Activated CD8-positive, alpha-beta memory T cell treated with anti-CD3 and anti-CD28 coated beads, Interleukin-2, amount 10 ng/mL, durations not matched to agents 7 days and 5 days (primary cell): ENCODE measurements at regions not wholly inside any gene's neighbourhood (a gene's known extent, or its start where the extent isn't known, plus 50 kb on each side); places are given as distances from the start of the nearest gene placed in this dataset.
"Not testable (repeated sequence)": the region's sequence is repeated elsewhere in the genome, so short reads cannot be mapped to it uniquely, and the experiment has no call there.

Source experiments
- ATAC-seq: fragments of 150-1000 bp; cut with Tn5 transposase; one replicate; pipeline ENCODE4 v1.10.0; 2021; ENCODE audit warnings: moderate library complexity
- CTCF ChIA-PET: fragments of 350-600 bp; sonication (Branson Sonifier 250); formaldehyde crosslinking; loops from one replicate; lab custom pipeline; 2021; ENCODE audit warnings: antibody characterized with exemption; lab: Charles Lee
- DNase-seq: peaks from one replicate; pipeline ENCODE4 v3.0.0-alpha.2; 2020
- H3K27ac Mint-ChIP-seq: one replicate; pipeline ENCODE4 v1.8.0; 2021; ENCODE audit warnings: mild to moderate bottlenecking, mixed read lengths
- H3K27me3 Mint-ChIP-seq: one replicate; pipeline ENCODE4 v1.8.0; 2021; ENCODE audit warnings: mixed read lengths
- H3K36me3 Mint-ChIP-seq: one replicate; pipeline ENCODE4 v1.8.0; 2021; ENCODE audit warnings: mild to moderate bottlenecking, mixed read lengths
- H3K4me1 Mint-ChIP-seq: one replicate; pipeline ENCODE4 v1.8.0; 2021; ENCODE audit warnings: mixed read lengths
- H3K4me3 Mint-ChIP-seq: one replicate; pipeline ENCODE4 v1.8.0; 2021; ENCODE audit warnings: mild to moderate bottlenecking, moderate library complexity, mixed read lengths
- H3K9me3 Mint-ChIP-seq: one replicate; pipeline ENCODE4 v1.8.0; 2022; ENCODE audit warnings: low read depth, mixed read lengths

GRCh38 chr9:6160579-6160978 lies 55.0 kb upstream of the IL33 start:
- no peaks in the 10 kb centered on the region for H3K4me1 Mint-ChIP-seq
- H3K27ac Mint-ChIP-seq: no peak overlapping the region
- ATAC-seq (no peak), DNase-seq (no peak)
- H3K9me3 Mint-ChIP-seq: peaks cover 15% of the 10 kb centered on the region
- no peak overlapping the region for H3K4me3 Mint-ChIP-seq
- peaks cover 10% of the 10 kb centered on the region for H3K27me3 Mint-ChIP-seq
- CTCF ChIA-PET: no interaction called here
- H3K36me3 Mint-ChIP-seq: peaks cover 3% of the 10 kb centered on the region

DNA sequence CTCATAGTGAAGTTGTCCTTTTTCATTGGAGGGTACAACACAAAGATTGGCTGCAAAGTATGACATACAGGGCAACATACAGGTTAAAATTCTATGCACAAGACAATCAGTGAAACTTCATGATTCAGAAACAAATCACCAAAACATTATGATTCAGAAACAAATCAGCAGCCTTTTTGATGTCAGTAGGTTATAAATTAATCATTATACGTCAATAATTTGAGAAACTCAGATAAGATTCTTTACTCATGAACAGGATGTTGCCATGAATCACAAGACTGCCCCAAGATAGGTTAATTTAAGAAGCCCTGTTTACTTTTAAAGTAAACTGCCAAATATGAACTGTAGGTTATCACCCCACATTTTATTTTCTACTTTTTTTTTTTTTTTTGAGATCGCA lies 62.2 kb upstream of the IL33 start:
- Mint-ChIP-seq H3K9me3 (peaks cover 2% of the 10 kb centered on the region), H3K27me3 (peaks cover 29% of the 10 kb centered on the region), H3K27ac (no peak overlapping the region), H3K4me1 (no peaks in the 10 kb centered on the region), H3K36me3 (no peaks in the 10 kb centered on the region), H3K4me3 (no peak overlapping the region)
- DNase-seq (no peak), ATAC-seq (no peak)
- CTCF ChIA-PET: no interaction called here

GRCh38 chr9:6152788-6153187 lies 62.8 kb upstream of the IL33 start:
- peaks cover 2% of the 10 kb centered on the region for H3K9me3 Mint-ChIP-seq
- DNase-seq (no peak), ATAC-seq (no peak)
- CTCF ChIA-PET: no interaction called here
- H3K36me3 Mint-ChIP-seq: no peaks in the 10 kb centered on the region
- H3K4me1 Mint-ChIP-seq: no peaks in the 10 kb centered on the region
- H3K27me3 Mint-ChIP-seq: peaks cover 29% of the 10 kb centered on the region
- no peak overlapping the region for H3K27ac Mint-ChIP-seq
- no peak overlapping the region for H3K4me3 Mint-ChIP-seq

DNA sequence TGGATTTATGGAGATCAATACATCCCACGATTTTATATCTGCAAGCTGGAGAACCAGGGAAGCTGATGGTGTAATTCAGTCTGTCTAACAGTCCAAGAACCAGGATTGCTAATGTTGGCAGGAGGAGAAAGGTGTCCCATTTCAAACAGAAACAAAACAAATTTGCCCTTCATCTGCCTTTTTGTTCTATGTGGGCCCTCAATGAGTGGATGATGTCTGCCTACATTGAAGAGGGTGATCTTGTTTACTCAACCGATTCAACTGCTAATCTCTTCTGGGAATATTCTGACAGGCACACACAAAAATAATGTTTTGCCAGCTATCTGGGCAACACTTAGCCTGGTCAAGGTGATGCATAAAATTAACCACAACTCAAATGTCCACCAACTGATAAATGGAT lies 65.1 kb upstream of the IL33 start:
- Mint-ChIP-seq H3K9me3 (no peaks in the 10 kb centered on the region), H3K27ac (no peak overlapping the region), H3K4me1 (no peaks in the 10 kb centered on the region), H3K36me3 (no peaks in the 10 kb centered on the region), H3K4me3 (no peak overlapping the region), H3K27me3 (peaks cover 21% of the 10 kb centered on the region)
- ATAC-seq: no peak
- no peak for DNase-seq
- CTCF ChIA-PET: interaction anchor here (0.5 to 0.7 kb wide), 2 partner anchors 16 to 390 kb away, joined by 3 read pairs; no protein-coding TSS in a partner anchor

DNA sequence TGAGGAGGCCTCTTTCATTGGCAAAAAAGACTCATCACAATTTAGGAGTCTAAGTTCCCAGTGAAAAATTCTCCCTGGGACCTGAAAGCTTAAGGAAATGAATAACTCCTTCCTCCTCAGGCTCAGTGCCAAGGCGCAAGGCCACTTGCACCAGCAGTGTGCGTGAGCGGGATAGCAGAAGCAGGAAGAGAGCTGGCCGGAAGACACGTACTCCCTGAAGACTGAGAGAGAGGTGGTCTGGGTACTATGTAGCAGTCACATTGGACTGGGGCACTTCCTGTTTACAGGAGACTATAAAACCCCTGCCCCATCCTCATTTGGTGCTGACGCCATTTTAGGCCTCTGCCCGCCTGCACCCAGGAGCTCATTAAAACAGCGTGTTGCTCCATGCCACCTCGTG lies 66.3 kb upstream of the IL33 start:
- DNase-seq (no peak), ATAC-seq (no peak)
- H3K27ac Mint-ChIP-seq: no peak overlapping the region
- CTCF ChIA-PET: no interaction called here
- H3K4me1 Mint-ChIP-seq: no peaks in the 10 kb centered on the region
- H3K27me3 Mint-ChIP-seq: peaks cover 15% of the 10 kb centered on the region
- H3K9me3 Mint-ChIP-seq: no peaks in the 10 kb centered on the region
- H3K36me3 Mint-ChIP-seq: no peaks in the 10 kb centered on the region
- no peak overlapping the region for H3K4me3 Mint-ChIP-seq

DNA sequence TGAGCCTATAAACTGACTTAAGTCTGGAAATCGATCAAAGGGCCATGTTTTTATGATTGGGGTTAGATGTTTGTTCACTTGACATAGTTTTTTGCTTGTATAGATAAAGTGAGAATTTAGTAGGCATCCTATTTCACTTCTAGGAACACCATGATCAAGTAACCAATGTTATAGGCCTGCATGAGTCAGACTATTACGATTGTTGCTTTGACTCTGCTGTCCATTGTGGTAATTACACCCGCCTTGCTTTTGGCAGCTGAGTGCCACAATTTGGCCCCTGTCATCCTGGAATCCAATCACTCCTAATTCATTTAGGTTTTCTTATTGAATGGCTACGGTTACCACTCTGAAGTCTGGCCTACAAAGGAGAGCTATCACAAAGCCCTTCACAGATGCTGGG lies 67.8 kb upstream of the IL33 start:
- no peaks in the 10 kb centered on the region for H3K4me1 Mint-ChIP-seq
- CTCF ChIA-PET: no interaction called here
- DNase-seq (no peak), ATAC-seq (no peak)
- H3K27ac Mint-ChIP-seq: no peak overlapping the region
- no peaks in the 10 kb centered on the region for H3K9me3 Mint-ChIP-seq
- no peaks in the 10 kb centered on the region for H3K36me3 Mint-ChIP-seq
- H3K27me3 Mint-ChIP-seq: peaks cover 15% of the 10 kb centered on the region
- no peak overlapping the region for H3K4me3 Mint-ChIP-seq

DNA sequence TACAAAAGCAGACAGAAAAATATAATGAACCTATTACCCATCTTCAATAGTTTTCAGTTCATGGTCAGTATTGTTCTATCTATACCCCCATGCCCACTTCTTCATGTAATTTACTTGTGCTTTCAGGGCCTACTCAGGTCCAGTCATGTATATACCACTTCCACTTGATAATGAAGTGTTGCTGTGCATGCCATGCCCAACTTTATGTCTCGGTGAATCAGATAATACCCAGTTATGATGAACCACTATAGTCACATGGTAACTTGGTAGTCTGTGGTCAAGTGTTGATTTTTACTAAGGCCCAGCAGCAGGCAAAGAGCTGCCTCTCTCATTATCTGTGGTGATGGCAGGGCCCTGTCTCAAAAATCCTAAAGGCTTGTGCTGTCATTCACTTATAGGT lies 70.7 kb upstream of the IL33 start:
- no peaks in the 10 kb centered on the region for H3K27me3 Mint-ChIP-seq
- no peaks in the 10 kb centered on the region for H3K4me1 Mint-ChIP-seq
- H3K27ac Mint-ChIP-seq: no peak overlapping the region
- DNase-seq (no peak), ATAC-seq (no peak)
- no peak overlapping the region for H3K4me3 Mint-ChIP-seq
- CTCF ChIA-PET: no interaction called here
- no peaks in the 10 kb centered on the region for H3K36me3 Mint-ChIP-seq
- no peaks in the 10 kb centered on the region for H3K9me3 Mint-ChIP-seq

GRCh38 chr9:6142799-6143454 lies 72.7 kb upstream of the IL33 start:
- H3K36me3 Mint-ChIP-seq: no peaks in the 10 kb centered on the region
- no peaks in the 10 kb centered on the region for H3K27me3 Mint-ChIP-seq
- CTCF ChIA-PET: no interaction called here
- peaks cover 2% of the 10 kb centered on the region for H3K9me3 Mint-ChIP-seq
- H3K27ac Mint-ChIP-seq: no peak overlapping the region
- H3K4me3 Mint-ChIP-seq: no peak overlapping the region
- H3K4me1 Mint-ChIP-seq: no peaks in the 10 kb centered on the region
- no peak for ATAC-seq
- DNase-seq: no peak

GRCh38 chr9:6135780-6136179 lies 79.8 kb upstream of the IL33 start:
- peaks cover 14% of the 10 kb centered on the region for H3K4me1 Mint-ChIP-seq
- H3K27me3 Mint-ChIP-seq, H3K9me3 Mint-ChIP-seq, H3K27ac Mint-ChIP-seq, DNase-seq, H3K36me3 Mint-ChIP-seq, H3K4me3 Mint-ChIP-seq, ATAC-seq, CTCF ChIA-PET: not testable (repeated sequence)

DNA sequence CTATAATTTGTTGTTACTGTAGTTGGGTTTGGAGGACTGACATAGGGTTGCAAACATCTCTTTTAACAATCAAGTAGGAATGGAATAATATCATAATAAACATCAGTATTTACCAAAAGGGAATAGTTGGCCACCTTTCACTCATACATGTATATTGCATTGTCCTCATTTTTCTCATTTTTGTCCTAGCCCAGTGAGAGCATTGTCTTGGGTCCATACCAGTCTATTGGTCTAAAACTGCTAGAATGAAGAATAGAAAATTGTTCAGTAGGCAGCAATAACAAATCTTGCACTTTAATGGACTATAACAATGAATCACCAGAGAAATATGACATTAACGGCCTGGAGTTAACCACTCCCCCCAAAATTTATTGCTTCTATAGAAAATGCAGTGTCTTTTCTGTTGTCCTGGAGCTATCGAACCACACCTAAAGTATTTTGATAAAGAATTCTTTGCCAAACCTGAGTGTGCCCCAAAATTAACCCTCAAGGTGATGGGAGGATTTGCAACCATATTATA lies 80.9 kb upstream of the IL33 start:
- Mint-ChIP-seq H3K9me3 (peaks cover 2% of the 10 kb centered on the region), H3K4me1 (peaks cover 14% of the 10 kb centered on the region), H3K27ac (no peak overlapping the region), H3K27me3 (peaks cover 18% of the 10 kb centered on the region), H3K36me3 (no peaks in the 10 kb centered on the region), H3K4me3 (no peak overlapping the region)
- DNase-seq (no peak), ATAC-seq (no peak)
- CTCF ChIA-PET: no interaction called here

- no peak overlapping the region for H3K27ac Mint-ChIP-seq
- peak; percentile 60 for ATAC-seq
- CTCF ChIA-PET: no interaction called here
These were observed 82.1 kb upstream of the IL33 start for GRCh38 chr9:6133346-6134063.

GRCh38 chr9:6132650-6133049 lies 83.0 kb upstream of the IL33 start:
- Mint-ChIP-seq H3K4me1 (peaks cover 14% of the 10 kb centered on the region), H3K27me3 (peaks cover 18% of the 10 kb centered on the region), H3K36me3 (no peaks in the 10 kb centered on the region), H3K27ac (no peak overlapping the region), H3K9me3 (no peaks in the 10 kb centered on the region), H3K4me3 (no peak overlapping the region)
- ATAC-seq (no peak), DNase-seq (no peak)
- CTCF ChIA-PET: no interaction called here

More at GRCh38 chr9:6133346-6134063, 82.1 kb upstream of the IL33 start:
- Mint-ChIP-seq H3K36me3 (no peaks in the 10 kb centered on the region), H3K4me1 (peaks cover 14% of the 10 kb centered on the region), H3K27me3 (peaks cover 18% of the 10 kb centered on the region), H3K4me3 (no peak overlapping the region), H3K9me3 (peaks cover 2% of the 10 kb centered on the region)
- DNase-seq: peak; percentile 45

- Mint-ChIP-seq H3K9me3 (no peaks in the 10 kb centered on the region), H3K4me1 (no peaks in the 10 kb centered on the region), H3K27ac (no peak overlapping the region), H3K36me3 (no peaks in the 10 kb centered on the region), H3K27me3 (peaks cover 23% of the 10 kb centered on the region), H3K4me3 (no peak overlapping the region)
- DNase-seq (no peak), ATAC-seq (no peak)
- CTCF ChIA-PET: no interaction called here
These were observed 87.6 kb upstream of the IL33 start for GRCh38 chr9:6128030-6128429.

GRCh38 chr9:6126377-6126776 lies 89.2 kb upstream of the IL33 start:
- no peaks in the 10 kb centered on the region for H3K9me3 Mint-ChIP-seq
- DNase-seq (no peak), ATAC-seq (no peak)
- peaks cover 27% of the 10 kb centered on the region for H3K27me3 Mint-ChIP-seq
- CTCF ChIA-PET: no interaction called here
- H3K4me3 Mint-ChIP-seq: no peak overlapping the region
- H3K27ac Mint-ChIP-seq: no peak overlapping the region
- no peaks in the 10 kb centered on the region for H3K36me3 Mint-ChIP-seq
- H3K4me1 Mint-ChIP-seq: no peaks in the 10 kb centered on the region
